ENCODE measurements at regions not wholly inside any gene's neighbourhood (a gene's known extent, or its start where the extent isn't known, plus 50 kb on each side); places are given as distances from the start of the nearest gene placed in this dataset.

- Histone ChIP-seq H3K9me3 (no peaks in the 10 kb centered on the region), H3K4me3 (no peak overlapping the region), H3K36me3 (ENCODE audit: low read depth) (no peaks in the 10 kb centered on the region), H3K4me1 (ENCODE audit: low read depth) (no peaks in the 10 kb centered on the region)
- TF ChIP-seq CTCF (IDR thresholded peaks at IDR 0.05), result no peak
- intact Hi-C loops (cut with DNase I, micrococcal nuclease), result no loop called here
- ATAC-seq (no peak), DNase-seq (no peak)
Measured at GRCh38 chr12:25694072-25694471, 141.0 kb upstream of the LMNTD1 start.

GRCh38 chr12:25695574-25695973 is 142.5 kb upstream of the LMNTD1 start:
- intact Hi-C loops (cut with DNase I, micrococcal nuclease), result no loop called here
- no peak for TF ChIP-seq CTCF (IDR thresholded peaks at IDR 0.05)
- Histone ChIP-seq H3K4me3 (no peak overlapping the region), H3K4me1 (ENCODE audit: low read depth) (no peaks in the 10 kb centered on the region), H3K9me3 (no peaks in the 10 kb centered on the region), H3K36me3 (ENCODE audit: low read depth) (no peaks in the 10 kb centered on the region)
- DNase-seq (no peak), ATAC-seq (no peak)

DNA sequence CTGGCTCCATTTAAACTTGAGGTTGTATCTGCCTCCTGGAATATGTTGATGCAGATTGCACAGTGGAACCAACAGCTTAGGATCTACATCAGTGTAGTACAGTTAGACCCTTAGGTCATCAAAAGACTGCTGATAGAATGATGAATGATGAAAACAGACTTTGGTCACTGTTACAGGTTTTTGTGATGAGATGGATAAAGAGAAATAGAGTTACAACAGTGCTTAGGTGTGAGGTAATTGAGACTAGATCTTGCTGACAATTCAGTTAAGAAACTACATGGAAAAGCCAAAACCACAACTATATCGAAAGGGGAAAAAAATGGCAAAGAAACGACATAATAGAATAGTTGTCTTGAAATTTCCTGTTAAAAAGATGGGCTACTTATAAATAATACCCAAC is 145.7 kb upstream of the LMNTD1 start:
- no peak for ATAC-seq
- no peak for DNase-seq
- Histone ChIP-seq H3K4me3 (no peak overlapping the region), H3K4me1 (ENCODE audit: low read depth) (no peaks in the 10 kb centered on the region), H3K36me3 (ENCODE audit: low read depth) (no peaks in the 10 kb centered on the region), H3K9me3 (no peaks in the 10 kb centered on the region)
- TF ChIP-seq CTCF (IDR thresholded peaks at IDR 0.05), result no peak
- intact Hi-C loops (cut with DNase I, micrococcal nuclease), result no loop called here

DNA sequence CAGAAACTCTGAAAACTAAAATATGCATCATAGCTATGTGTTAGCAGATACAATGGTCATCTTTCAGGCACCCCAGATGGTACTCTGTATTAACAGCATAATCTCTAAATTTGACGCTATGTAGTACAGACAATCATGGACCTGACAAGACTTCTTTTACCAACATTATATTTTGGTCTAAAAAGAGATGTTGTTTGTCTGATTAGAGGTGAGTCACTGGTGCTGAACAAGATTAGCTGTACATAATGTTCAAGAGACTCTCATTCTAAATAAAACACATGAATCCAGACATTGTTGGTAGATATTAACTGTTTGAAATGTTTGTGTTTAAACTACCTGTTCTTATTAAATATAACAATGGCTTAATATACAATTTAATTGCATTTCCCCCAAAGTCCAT is 146.4 kb upstream of the LMNTD1 start:
- ATAC-seq (no peak), DNase-seq (no peak)
- Histone ChIP-seq H3K4me1 (ENCODE audit: low read depth) (no peaks in the 10 kb centered on the region), H3K9me3 (no peaks in the 10 kb centered on the region), H3K36me3 (ENCODE audit: low read depth) (no peaks in the 10 kb centered on the region), H3K4me3 (no peak overlapping the region)
- intact Hi-C loops (cut with DNase I, micrococcal nuclease), result no loop called here
- no peak for TF ChIP-seq CTCF (IDR thresholded peaks at IDR 0.05)

- TF ChIP-seq CTCF (IDR thresholded peaks at IDR 0.05), result no peak
- Histone ChIP-seq H3K9me3 (no peaks in the 10 kb centered on the region), H3K36me3 (ENCODE audit: low read depth) (no peaks in the 10 kb centered on the region), H3K4me3 (no peak overlapping the region), H3K4me1 (ENCODE audit: low read depth) (no peaks in the 10 kb centered on the region)
- intact Hi-C loops (cut with DNase I, micrococcal nuclease), result no loop called here
- ATAC-seq (no peak), DNase-seq (no peak)
Measured at GRCh38 chr12:25701290-25701689, 148.2 kb upstream of the LMNTD1 start.

GRCh38 chr12:25702553-25702952 is 149.5 kb upstream of the LMNTD1 start:
- no peaks in the 10 kb centered on the region for H3K4me1 ChIP-seq (ENCODE audit: low read depth)
- no peak for ATAC-seq
- peaks cover 8% of the 10 kb centered on the region for H3K9me3 ChIP-seq
- no peak overlapping the region for H3K4me3 ChIP-seq
- H3K36me3 ChIP-seq (ENCODE audit: low read depth), result no peaks in the 10 kb centered on the region
- no peak for TF ChIP-seq CTCF (IDR thresholded peaks at IDR 0.05)
- no peak for DNase-seq
- intact Hi-C loops (cut with DNase I, micrococcal nuclease), result no loop called here

Data from mucosa of descending colon (tissue), 3 donors.